ENCODE measurements at regions not wholly inside any gene's neighbourhood (a gene's known extent, or its start where the extent isn't known, plus 50 kb on each side); places are given as distances from the start of the nearest gene placed in this dataset.

DNA sequence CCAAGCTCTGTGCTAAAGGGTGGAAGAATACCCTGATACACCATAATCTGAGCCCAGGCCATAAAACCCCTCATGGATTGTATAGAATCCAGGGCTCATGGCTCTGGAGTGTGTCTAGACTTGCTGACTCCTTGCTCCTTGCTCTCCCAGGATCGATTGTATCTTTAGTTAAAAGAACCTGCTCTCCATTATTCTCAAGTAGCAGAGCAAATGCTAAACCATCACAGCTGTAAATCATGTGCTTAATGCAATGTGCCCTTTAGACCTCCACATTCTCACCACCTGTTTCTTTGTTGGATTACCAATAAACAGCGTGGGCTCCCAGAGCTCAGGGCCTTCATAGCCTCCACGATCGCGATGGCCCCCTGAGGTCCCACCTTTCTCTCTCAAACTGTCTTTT is 411.6 kb upstream of the FBXO33 start:
- DNase-seq, result no peak

DNA sequence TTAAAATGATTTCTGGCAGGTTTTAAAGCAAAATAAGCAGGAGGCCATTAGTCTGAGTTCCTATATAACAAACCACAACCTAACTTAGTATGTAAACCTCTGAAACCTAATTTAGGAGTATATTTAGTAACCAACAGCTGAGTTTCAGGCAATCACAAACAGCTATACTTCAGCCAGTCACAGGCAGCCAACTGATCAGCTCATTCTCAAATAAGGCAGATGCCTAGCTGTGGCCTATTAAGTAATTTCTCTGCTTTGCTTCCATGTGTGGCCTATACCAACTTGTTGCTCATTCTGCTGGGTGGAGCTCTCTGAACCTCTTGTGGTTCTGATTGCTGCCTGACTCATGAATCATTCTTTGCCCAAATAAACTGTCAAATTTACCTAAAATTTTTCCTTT is 408.9 kb upstream of the FBXO33 start:
- DNase-seq, result no peak

- no peak for DNase-seq
Measured at GRCh38 chr14:39827901-39828655, 395.8 kb upstream of the FBXO33 start.

- DNase-seq, result no peak
Measured at GRCh38 chr14:39812532-39813320, 380.5 kb upstream of the FBXO33 start.

GRCh38 chr14:39807271-39807670 is 375.0 kb upstream of the FBXO33 start:
- no peak for DNase-seq

GRCh38 chr14:39784461-39784860 is 352.2 kb upstream of the FBXO33 start:
- DNase-seq, result no peak

DNA sequence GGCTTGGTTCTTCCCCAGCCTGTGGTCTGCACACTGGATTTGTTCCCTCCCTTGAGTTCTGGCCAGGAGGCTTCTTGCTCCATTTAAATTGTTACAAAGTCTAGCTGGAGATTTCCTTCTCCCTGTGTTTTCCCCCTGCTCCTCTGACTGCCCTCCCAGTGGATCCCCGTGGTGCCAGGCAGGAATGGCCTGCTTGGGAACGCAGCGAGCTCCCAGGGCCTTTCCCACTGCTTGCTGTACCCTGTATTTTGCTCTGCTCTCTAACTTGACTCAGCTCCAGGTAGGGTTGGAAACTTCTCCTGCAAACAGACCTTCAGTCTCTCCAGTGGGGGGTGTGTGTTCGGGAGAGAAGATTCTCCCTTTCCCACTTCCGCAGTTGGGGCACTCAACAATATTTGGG is 349.2 kb upstream of the FBXO33 start:
- DNase-seq, result no peak

GRCh38 chr14:39773387-39774126 is 341.3 kb upstream of the FBXO33 start:
- no peak for DNase-seq

GRCh38 chr14:39772627-39773026 is 340.4 kb upstream of the FBXO33 start:
- DNase-seq, result no peak

- no peak for DNase-seq
Measured at GRCh38 chr14:39768589-39768988, 336.4 kb upstream of the FBXO33 start.

DNA sequence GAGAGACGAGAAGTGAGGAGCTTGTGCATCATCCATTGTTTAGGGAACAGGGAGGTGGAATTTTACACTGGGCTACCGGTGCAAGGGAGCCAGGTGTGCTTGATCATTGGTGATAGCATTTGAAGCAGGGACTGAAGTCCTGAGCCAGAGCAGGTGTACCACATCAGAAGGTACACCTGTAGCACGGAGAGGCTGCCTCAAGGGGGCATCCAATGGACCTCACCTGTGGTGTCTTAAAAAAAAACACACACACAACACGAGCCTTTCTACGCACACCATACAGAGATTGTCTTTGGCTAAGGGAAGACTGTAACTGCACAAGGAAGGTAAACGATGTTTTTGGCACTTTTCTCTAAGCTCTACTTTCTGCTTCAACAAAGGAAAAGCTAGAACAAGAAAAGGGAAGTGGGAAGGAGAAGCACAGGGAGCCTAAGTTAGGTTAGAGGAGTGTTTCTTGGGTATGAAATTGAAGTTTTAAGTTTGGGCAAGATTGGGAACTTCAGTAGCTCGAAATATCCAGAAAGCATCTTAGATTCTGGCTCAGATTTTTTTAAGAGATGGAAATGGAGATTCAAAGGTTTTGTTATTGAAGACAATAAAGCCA is 334.3 kb upstream of the FBXO33 start:
- no peak for DNase-seq

- DNase-seq, result no peak
Measured at GRCh38 chr14:39765676-39766075, 333.4 kb upstream of the FBXO33 start.

GRCh38 chr14:39763402-39763890 is 331.2 kb upstream of the FBXO33 start:
- no peak for DNase-seq

DNA sequence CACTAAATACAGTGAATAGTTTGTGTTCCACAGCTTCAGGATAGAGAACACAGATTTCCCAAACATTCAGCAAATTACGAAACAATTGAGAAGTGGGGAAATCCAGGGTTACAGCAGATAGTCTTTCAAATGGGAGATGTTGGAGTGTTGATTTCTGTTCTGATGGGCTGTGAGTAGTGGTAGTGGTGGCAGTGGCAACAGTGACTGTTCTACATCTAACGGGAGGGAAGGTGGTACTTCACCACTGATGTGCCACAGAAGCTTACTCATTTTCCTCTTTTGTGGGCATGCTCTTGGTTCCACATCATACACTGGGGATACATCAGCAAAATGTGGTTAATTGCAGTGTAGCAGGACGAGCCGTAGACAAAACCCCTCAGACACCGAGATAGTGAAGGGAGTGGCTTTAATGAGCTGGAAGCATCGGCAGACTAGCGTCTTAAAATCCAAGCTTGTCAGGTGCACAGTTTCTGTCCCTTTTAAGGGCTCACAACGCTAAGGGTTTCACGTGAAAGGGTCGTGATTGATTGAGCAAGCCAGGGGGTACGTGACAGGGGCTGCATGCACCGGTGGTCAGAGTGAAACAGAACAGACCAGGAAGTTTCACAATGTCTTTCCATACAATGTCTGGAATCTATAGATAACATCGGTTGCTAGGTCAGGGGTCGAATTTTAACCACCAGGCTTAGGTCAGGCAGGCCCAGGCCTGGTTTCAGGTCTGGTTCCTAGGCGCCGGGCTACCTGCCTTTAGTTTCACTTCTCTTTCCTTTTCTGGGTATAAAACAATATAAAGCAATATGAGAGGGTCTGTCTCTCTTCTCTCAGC is 330.6 kb upstream of the FBXO33 start:
- DNase-seq, result no peak

GRCh38 chr14:39755269-39755878 is 323.1 kb upstream of the FBXO33 start:
- DNase-seq, result no peak

DNA sequence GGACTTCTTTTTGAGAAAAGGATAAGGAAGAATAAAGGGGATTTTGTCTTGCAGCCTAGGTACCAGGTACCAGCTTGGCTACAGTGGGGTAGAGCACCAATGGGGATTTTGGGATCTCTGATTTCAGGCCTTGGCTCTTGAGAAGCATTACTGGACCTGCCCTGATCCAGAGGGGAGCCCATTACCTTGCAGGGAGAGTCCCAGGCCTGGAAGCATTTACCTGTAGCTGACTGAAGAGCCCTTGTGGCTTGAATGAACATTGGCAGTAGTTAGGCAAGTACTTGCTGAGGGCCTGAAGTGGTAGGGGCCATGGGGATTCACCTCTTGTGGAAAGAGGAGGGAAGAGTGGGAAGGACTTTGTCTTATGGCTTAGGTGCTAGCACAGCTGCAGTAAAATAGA is 308.2 kb upstream of the FBXO33 start:
- DNase-seq, result no peak

- no peak for DNase-seq
Measured at GRCh38 chr14:39739796-39740195, 307.6 kb upstream of the FBXO33 start.

DNA sequence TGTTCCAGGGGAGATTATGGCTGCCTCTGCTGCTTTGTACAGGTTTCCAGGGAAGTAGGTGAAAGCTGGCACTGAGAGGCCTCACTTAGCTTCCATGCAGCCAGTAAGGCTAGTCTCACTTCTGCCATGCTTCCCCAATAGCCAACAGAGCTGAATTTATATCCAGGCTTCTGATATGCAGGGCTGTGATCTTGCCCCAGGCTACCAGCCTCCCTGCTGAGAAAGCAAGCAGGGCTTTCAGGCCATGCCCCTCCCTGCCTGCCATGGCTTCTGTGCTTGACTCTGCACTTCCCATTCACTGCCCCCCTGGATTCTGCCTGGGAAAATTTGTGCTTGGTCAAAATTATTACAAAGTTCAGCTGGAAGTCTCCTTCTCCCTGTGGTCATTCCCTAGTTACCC is 302.1 kb upstream of the FBXO33 start:
- no peak for DNase-seq

DNA sequence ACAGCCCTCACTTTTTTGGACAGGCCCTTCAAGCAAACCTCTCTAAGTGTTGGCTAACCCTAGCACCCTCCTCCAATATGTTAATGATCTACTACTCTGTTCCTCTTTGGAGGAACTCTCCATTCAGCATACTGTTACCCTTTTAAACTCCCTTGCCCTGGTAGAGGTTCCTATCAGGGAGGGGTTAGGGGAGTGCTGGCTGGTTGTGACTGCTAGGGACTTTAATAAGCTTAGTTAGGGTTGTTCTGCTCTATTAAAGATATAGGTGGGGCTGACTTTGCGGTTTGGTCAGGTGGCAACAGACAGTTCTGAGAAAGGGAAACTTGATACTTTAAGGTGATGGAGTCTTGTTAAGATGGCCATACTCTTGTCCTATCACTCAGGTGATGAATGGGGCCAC is 301.5 kb upstream of the FBXO33 start:
- no peak for DNase-seq

GRCh38 chr14:39731912-39732311 is 299.7 kb upstream of the FBXO33 start:
- no peak for DNase-seq

GRCh38 chr14:39726563-39726962 is 294.3 kb upstream of the FBXO33 start:
- no peak for DNase-seq
